Natural killer cell (primary cell): ENCODE measurements at regions not wholly inside any gene's neighbourhood (a gene's known extent, or its start where the extent isn't known, plus 50 kb on each side); places are given as distances from the start of the nearest gene placed in this dataset.

Experiments
- ATAC-seq, 3 donors: fragments of 150-1000 bp in 2 of 3; fragments of 200-7000 bp in 1 of 3; cut with Tn5 transposase; 1 replicate in 1 of 3; 2 replicates in 2 of 3; pipeline ENCODE4 v1.10.0; 2021; ENCODE audit warnings: mild to moderate bottlenecking in 2 of 3, moderate library complexity in 2 of 3
- DNase-seq, 2 donors: peaks; one replicate each; pipeline versions ENCODE4 v3.0.0 to v3.0.0-alpha.2; 2013 to 2021; ENCODE audit warnings: mixed read lengths in 1 of 2
- H3K27ac ChIP-seq: one replicate; pipeline ENCODE4 v1.5.1; 2013; ENCODE audit warnings: mild to moderate bottlenecking, low read length
- H3K27me3 ChIP-seq: one replicate; pipeline ENCODE4 v1.6.1; 2013; ENCODE audit warnings: low read length; ENCODE audit not compliant: control insufficient read depth, insufficient read depth
- H3K36me3 ChIP-seq: one replicate; pipeline ENCODE4 v1.6.1; 2013; ENCODE audit warnings: low read length; ENCODE audit not compliant: control insufficient read depth, insufficient read depth
- H3K4me1 ChIP-seq: one replicate; pipeline ENCODE4 v1.6.1; 2013; ENCODE audit warnings: low read length; ENCODE audit not compliant: control insufficient read depth, insufficient read depth
- H3K4me3 ChIP-seq: one replicate; pipeline ENCODE4 v1.5.1; 2013; ENCODE audit warnings: low read length
- H3K9me3 ChIP-seq: one replicate; pipeline ENCODE4 v1.6.1; 2013; ENCODE audit warnings: low read length; ENCODE audit not compliant: control insufficient read depth, insufficient read depth
- H3K27ac Mint-ChIP-seq, 2 donors: one replicate each; pipeline ENCODE4 v1.8.0; 2022; ENCODE audit warnings: mild to moderate bottlenecking in 2 of 2, mixed read lengths in 2 of 2, moderate library complexity in 1 of 2
- H3K27me3 Mint-ChIP-seq, 2 donors: one replicate each; pipeline ENCODE4 v1.8.0; 2022; ENCODE audit warnings: low read depth in 2 of 2, mixed read lengths in 2 of 2
- H3K36me3 Mint-ChIP-seq: one replicate; pipeline ENCODE4 v1.8.0; 2022; ENCODE audit warnings: mixed read lengths
- H3K4me1 Mint-ChIP-seq, 2 donors: one replicate each; pipeline ENCODE4 v1.8.0; 2022; ENCODE audit warnings: mixed read lengths in 2 of 2
- H3K4me3 Mint-ChIP-seq: one replicate; pipeline ENCODE4 v1.8.0; 2022; ENCODE audit warnings: mild to moderate bottlenecking, moderate library complexity, mixed read lengths
- H3K9me3 Mint-ChIP-seq, 2 donors: one replicate each; pipeline ENCODE4 v1.8.0; 2022; ENCODE audit warnings: mixed read lengths in 2 of 2
- CTCF ChIP-seq: fragments of 200-600 bp; IDR thresholded peaks from one replicate; pipeline ENCODE4 v1.8.0; 2022; ENCODE audit warnings: antibody characterized with exemption
- WGBS: methylation state at CpG from one replicate; pipeline ENCODE4 v1.1.7; 2013; ENCODE audit warnings: missing lambda C conversion rate; ENCODE audit not compliant: insufficient coverage; 5-methylcytosine and 5-hydroxymethylcytosine counted together
- intact Hi-C: fragments of 100-400 bp; cut with micrococcal nuclease; formaldehyde crosslinking; loops from one replicate; pipeline ENCODE4 v1.14.2; 2022

GRCh38 chr2:41000906-41001305 lies 549.0 kb upstream of the SLC8A1 start:
- intact Hi-C loops, result no loop called here
- Mint-ChIP-seq H3K9me3 (peaks cover 9 to 12% of the 10 kb centered on the region in 2 donors), H3K4me1 (no peaks in the 10 kb centered on the region), H3K4me3 (no peak overlapping the region), H3K27ac (no peak overlapping the region), H3K27me3 (no peaks in the 10 kb centered on the region), H3K36me3 (no peaks in the 10 kb centered on the region)
- no peaks in the 10 kb centered on the region for H3K27me3 ChIP-seq
- H3K4me3 ChIP-seq, result no peak overlapping the region
- no peaks in the 10 kb centered on the region for H3K36me3 ChIP-seq
- DNase-seq (no peak), ATAC-seq (no peak)
- H3K27ac ChIP-seq, result no peak overlapping the region
- WGBS, result 87% methylated on average over 2 of the region's 2 CpGs
- H3K4me1 ChIP-seq, result no peaks in the 10 kb centered on the region
- TF ChIP-seq CTCF, result no peak
- no peaks in the 10 kb centered on the region for H3K9me3 ChIP-seq

GRCh38 chr2:41004700-41005099 lies 552.8 kb upstream of the SLC8A1 start:
- H3K36me3 ChIP-seq, result no peaks in the 10 kb centered on the region
- H3K4me3 ChIP-seq, result no peak overlapping the region
- Mint-ChIP-seq H3K27me3 (no peaks in the 10 kb centered on the region), H3K27ac (no peak overlapping the region), H3K9me3 (peaks cover 6 to 8% of the 10 kb centered on the region in 2 donors), H3K36me3 (no peaks in the 10 kb centered on the region), H3K4me1 (no peaks in the 10 kb centered on the region), H3K4me3 (no peak overlapping the region)
- no peaks in the 10 kb centered on the region for H3K9me3 ChIP-seq
- ATAC-seq, result no peak
- H3K27me3 ChIP-seq, result no peaks in the 10 kb centered on the region
- no peak overlapping the region for H3K27ac ChIP-seq
- intact Hi-C loops, result no loop called here
- no peak for DNase-seq
- H3K4me1 ChIP-seq, result no peaks in the 10 kb centered on the region
- WGBS, result 94% methylated on average over 1 of the region's 2 CpGs
- no peak for TF ChIP-seq CTCF

DNA sequence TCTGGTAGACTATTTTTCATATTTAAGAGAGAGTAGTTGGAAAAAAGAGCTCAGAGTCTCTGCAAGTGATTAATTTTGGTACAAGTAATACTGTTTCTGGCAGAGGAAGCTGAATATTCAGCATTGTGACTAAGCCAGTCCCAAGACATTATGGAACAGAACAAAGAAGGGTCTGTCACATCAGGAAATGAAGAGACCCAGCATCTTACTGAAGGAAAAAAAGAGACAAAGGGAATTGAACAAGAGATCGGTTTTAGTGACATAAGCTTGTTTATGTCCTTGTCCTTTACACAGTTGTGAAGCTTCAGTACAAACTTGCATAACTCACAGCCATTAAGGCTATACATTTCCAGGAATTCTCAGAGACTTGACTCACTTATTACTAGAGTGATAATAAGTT lies 568.5 kb upstream of the SLC8A1 start:
- Histone ChIP-seq H3K27ac (no peak overlapping the region), H3K9me3 (no peaks in the 10 kb centered on the region), H3K27me3 (no peaks in the 10 kb centered on the region), H3K4me1 (no peaks in the 10 kb centered on the region), H3K4me3 (no peak overlapping the region), H3K36me3 (no peaks in the 10 kb centered on the region)
- ATAC-seq (no peak), DNase-seq (no peak)
- intact Hi-C loops, result no loop called here
- H3K36me3 Mint-ChIP-seq, result no peaks in the 10 kb centered on the region
- WGBS, result 91% methylated on average over 1 of the region's 1 CpG
- no peaks in the 10 kb centered on the region for H3K27me3 Mint-ChIP-seq
- no peak overlapping the region for H3K4me3 Mint-ChIP-seq
- no peaks in the 10 kb centered on the region for H3K4me1 Mint-ChIP-seq
- H3K9me3 Mint-ChIP-seq, result peaks cover 5 to 6% of the 10 kb centered on the region in 2 donors
- TF ChIP-seq CTCF, result no peak
- H3K27ac Mint-ChIP-seq, result no peak overlapping the region

GRCh38 chr2:41024816-41025215 lies 572.9 kb upstream of the SLC8A1 start:
- no peaks in the 10 kb centered on the region for H3K27me3 Mint-ChIP-seq
- H3K9me3 Mint-ChIP-seq, result peaks cover 0 to 6% of the 10 kb centered on the region in 2 donors
- Histone ChIP-seq H3K4me3 (no peak overlapping the region), H3K4me1 (no peaks in the 10 kb centered on the region), H3K36me3 (no peaks in the 10 kb centered on the region), H3K27ac (no peak overlapping the region), H3K27me3 (no peaks in the 10 kb centered on the region), H3K9me3 (no peaks in the 10 kb centered on the region)
- H3K27ac Mint-ChIP-seq, result no peak overlapping the region
- 96% methylated on average over 3 of the region's 3 CpGs for WGBS
- H3K4me3 Mint-ChIP-seq, result no peak overlapping the region
- H3K36me3 Mint-ChIP-seq, result no peaks in the 10 kb centered on the region
- peaks cover 0 to 5% of the 10 kb centered on the region in 2 donors for H3K4me1 Mint-ChIP-seq
- intact Hi-C loops, result no loop called here
- no peak for ATAC-seq
- TF ChIP-seq CTCF, result no peak
- DNase-seq, result no peak
